Transverse colon (tissue), 4 donors: ENCODE measurements at regions not wholly inside any gene's neighbourhood (a gene's known extent, or its start where the extent isn't known, plus 50 kb on each side); places are given as distances from the start of the nearest gene placed in this dataset.

ENCODE experiments used
- DNase-seq: peaks from one replicate; pipeline ENCODE4 v3.0.0-alpha.2; 2019
- H3K27ac ChIP-seq, 4 donors: fragments of 200-600 bp; sonication (generic); 2 replicates each; pipeline ENCODE4 v1.5.1; 2016 to 2018; ENCODE audit warnings: inconsistent platforms in 4 of 4
- H3K27me3 ChIP-seq: fragments of 200-600 bp; sonication (generic); 2 replicates; pipeline ENCODE4 v1.5.1; 2017; ENCODE audit warnings: inconsistent platforms
- H3K36me3 ChIP-seq, 4 donors: fragments of 200-600 bp; sonication (generic); 2 replicates each; pipeline ENCODE4 v1.5.1; 2017 to 2019; ENCODE audit warnings: inconsistent platforms in 4 of 4
- H3K4me1 ChIP-seq, 4 donors: fragments of 200-600 bp; sonication (generic); 2 replicates each; pipeline ENCODE4 v1.5.1; 2017 to 2020; ENCODE audit warnings: inconsistent platforms in 4 of 4
- H3K4me3 ChIP-seq, 4 donors: fragments of 200-600 bp; sonication (generic); 1 replicate in 1 of 4; 2 replicates in 3 of 4; pipeline versions ENCODE4 v1.5.1 to v1.6.1; 2017 to 2019; ENCODE audit warnings: inconsistent platforms in 4 of 4
- H3K9me3 ChIP-seq, 2 donors: fragments of 200-600 bp; sonication (generic); 2 replicates each; pipeline ENCODE4 v1.5.1; 2017 to 2019; ENCODE audit warnings: inconsistent platforms in 2 of 2
- CTCF ChIP-seq, 5 experiments: fragments of 200-600 bp in 3 of 5; fragments of 450-650 bp in 2 of 5; sonication (generic) in 3 of 5; IDR thresholded peaks; 1 replicate in 2 of 5; 2 replicates in 3 of 5; pipeline ENCODE4 v1.5.1; 2016 to 2017; ENCODE audit warnings: antibody characterized with exemption in 5 of 5, inconsistent platforms in 3 of 5, mild to moderate bottlenecking in 2 of 5, moderate library complexity in 1 of 5
- EP300 ChIP-seq: sonication (generic); formaldehyde crosslinking; IDR thresholded peaks from one replicate; pipeline ENCODE4 v1.6.1; 2017; ENCODE audit warnings: antibody characterized with exemption, low read depth
- POLR2A ChIP-seq: fragments of 450-650 bp; IDR thresholded peaks from one replicate; pipeline ENCODE4 v1.6.1; 2016; ENCODE audit warnings: antibody characterized with exemption, mild to moderate bottlenecking, moderate library complexity
- POLR2AphosphoS5 ChIP-seq, 3 donors: sonication (generic); formaldehyde crosslinking; IDR thresholded peaks; one replicate each; pipeline ENCODE4 v1.6.1; 2016; ENCODE audit warnings: antibody characterized with exemption in 3 of 3
- WGBS, 2 donors: methylation state at CpG; one replicate each; pipeline ENCODE4 v1.1.5; 2018; ENCODE audit warnings: low coverage in 1 of 2; 5-methylcytosine and 5-hydroxymethylcytosine counted together
- in situ Hi-C, 4 donors: fragments of 200-750 bp; cut with MboI; loops; one replicate each; pipeline versions ENCODE4 v1.15.0 to v1.15.1; 2017; ENCODE audit warnings: low sequenced_read_pairs in 3 of 4, low pct_ligation_motif_present in 1 of 4, low pct_unique_long_range_greater_than_20kb in 1 of 4
- intact Hi-C: fragments of 100-400 bp; cut with DNase I; formaldehyde crosslinking; loops from one replicate; pipeline ENCODE4 v1.15.1; 2023; ENCODE audit warnings: low total_unique reads

GRCh38 chr19:31180907-31181306, 168.3 kb downstream of the TSHZ3 start:
- H3K27ac ChIP-seq = no peak overlapping the region
- H3K4me1 ChIP-seq = no peaks in the 10 kb centered on the region
- H3K36me3 ChIP-seq = no peaks in the 10 kb centered on the region
- H3K27me3 ChIP-seq = no peaks in the 10 kb centered on the region
- H3K4me3 ChIP-seq = no peak overlapping the region
- intact Hi-C loops (no loop called here), in situ Hi-C loops (no loop called here)
- WGBS, 2 donors = 68% methylated on average over 2 of the region's 2 CpGs; no CpG with 5 or more reads in 1 of the 2 donors
- no peaks in the 10 kb centered on the region for H3K9me3 ChIP-seq
- DNase-seq = no peak
- no peak for TF ChIP-seq CTCF (IDR thresholded peaks at IDR 0.05)
- no peak for TF ChIP-seq POLR2AphosphoS5 (IDR thresholded peaks at IDR 0.05)
- no peak for TF ChIP-seq POLR2A
- TF ChIP-seq EP300 = no peak

DNA sequence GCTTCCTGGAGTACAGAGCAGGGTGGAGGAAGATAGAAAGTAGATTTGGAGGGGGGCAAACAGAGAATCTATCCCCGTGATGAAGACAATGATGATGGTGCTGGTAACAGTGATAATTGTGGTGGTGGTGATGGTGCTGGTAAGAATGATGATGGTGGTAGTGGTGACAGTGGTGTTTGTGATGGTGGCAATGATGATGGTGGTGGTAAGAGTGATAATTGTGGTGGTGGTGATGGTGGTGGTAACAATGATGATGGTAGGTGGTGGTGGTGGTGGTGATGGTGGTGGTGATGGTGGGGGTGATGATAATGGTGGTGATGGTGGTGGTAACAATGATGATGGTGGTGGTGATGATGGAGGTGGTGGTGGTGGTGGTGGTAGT, 169.8 kb downstream of the TSHZ3 start:
- no peak for DNase-seq
- H3K36me3 ChIP-seq = no peaks in the 10 kb centered on the region
- intact Hi-C loops = no loop called here
- no peak overlapping the region for H3K27ac ChIP-seq
- H3K27me3 ChIP-seq = no peaks in the 10 kb centered on the region
- H3K4me3 ChIP-seq = no peak overlapping the region
- no peaks in the 10 kb centered on the region for H3K9me3 ChIP-seq
- TF ChIP-seq EP300 (no peak), CTCF (IDR thresholded peaks at IDR 0.05) (no peak), POLR2A (no peak), POLR2AphosphoS5 (IDR thresholded peaks at IDR 0.05) (no peak)
- WGBS, 2 donors = 54 to 77% methylated on average over 1 of the region's 1 CpG
- H3K4me1 ChIP-seq = no peaks in the 10 kb centered on the region
- in situ Hi-C loops = no loop called here

GRCh38 chr19:31178833-31179470, 170.3 kb downstream of the TSHZ3 start:
- Histone ChIP-seq H3K9me3 (no peaks in the 10 kb centered on the region), H3K4me3 (no peak overlapping the region), H3K4me1 (no peaks in the 10 kb centered on the region), H3K27ac (no peak overlapping the region), H3K27me3 (no peaks in the 10 kb centered on the region), H3K36me3 (no peaks in the 10 kb centered on the region)
- WGBS, 2 donors = 72% methylated on average over 1 of the region's 1 CpG; no CpG with 5 or more reads in 1 of the 2 donors
- DNase-seq = no peak
- intact Hi-C loops (no loop called here), in situ Hi-C loops (no loop called here)
- TF ChIP-seq EP300 (no peak), POLR2AphosphoS5 (IDR thresholded peaks at IDR 0.05) (no peak), CTCF (IDR thresholded peaks at IDR 0.05) (no peak), POLR2A (no peak)

DNA sequence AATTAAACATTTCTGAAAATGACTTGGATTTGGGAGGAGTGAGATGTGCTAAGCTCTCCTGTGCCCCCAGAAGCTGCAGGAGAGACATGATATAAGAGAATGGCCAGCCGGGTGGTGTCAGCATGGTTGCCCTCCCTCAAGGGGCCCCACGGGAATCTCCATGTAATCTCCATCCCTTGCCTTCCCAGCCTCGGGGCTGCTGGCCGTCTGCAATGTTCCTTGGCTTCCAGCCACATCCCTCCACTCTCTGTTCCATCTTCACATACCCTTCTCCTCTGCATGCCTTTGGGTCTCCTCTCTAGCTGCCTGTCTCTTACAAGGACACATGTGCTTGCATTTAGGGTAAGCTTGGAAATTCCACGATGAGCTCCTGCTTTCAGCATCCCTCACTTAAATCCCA, 172.0 kb downstream of the TSHZ3 start:
- DNase-seq = no peak
- Histone ChIP-seq H3K36me3 (no peaks in the 10 kb centered on the region), H3K27me3 (no peaks in the 10 kb centered on the region), H3K9me3 (no peaks in the 10 kb centered on the region), H3K27ac (no peak overlapping the region), H3K4me1 (no peaks in the 10 kb centered on the region), H3K4me3 (no peak overlapping the region)
- in situ Hi-C loops = no loop called here
- intact Hi-C loops = no loop called here
- WGBS, 2 donors = 48 to 70% methylated on average over 2 to 5 of the region's 5 CpGs
- TF ChIP-seq CTCF (IDR thresholded peaks at IDR 0.05) (no peak), POLR2A (no peak), POLR2AphosphoS5 (IDR thresholded peaks at IDR 0.05) (no peak), EP300 (no peak)
